ENCODE measurements at regions not wholly inside any gene's neighbourhood (a gene's known extent, or its start where the extent isn't known, plus 50 kb on each side); places are given as distances from the start of the nearest gene placed in this dataset.
"Not testable (repeated sequence)": the region's sequence is repeated elsewhere in the genome, so short reads cannot be mapped to it uniquely, and the experiment has no call there.

DNA sequence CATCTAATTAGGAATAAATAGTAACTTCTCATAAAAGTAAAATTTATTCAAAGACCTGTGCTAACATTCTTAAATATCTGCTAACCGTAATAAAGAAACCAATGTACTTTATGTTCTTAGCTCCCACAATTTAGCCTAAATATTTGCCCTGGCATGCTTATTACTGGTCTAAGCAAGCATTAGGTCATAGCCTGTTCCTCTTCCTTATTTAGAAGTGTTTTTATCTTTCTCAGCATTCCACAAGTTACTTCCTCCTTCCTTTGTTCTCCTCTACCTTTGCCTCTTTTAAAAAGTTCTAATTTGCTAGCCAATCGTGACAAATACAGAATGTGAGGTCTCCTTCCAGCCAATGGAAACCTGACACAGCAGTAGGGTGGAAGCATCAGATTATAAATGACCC, 173.3 kb downstream of the TEX13C start:
- not testable (repeated sequence) for TF ChIP-seq POLR2A (IDR thresholded peaks at IDR 0.05)
- TF ChIP-seq, protein P1, sequence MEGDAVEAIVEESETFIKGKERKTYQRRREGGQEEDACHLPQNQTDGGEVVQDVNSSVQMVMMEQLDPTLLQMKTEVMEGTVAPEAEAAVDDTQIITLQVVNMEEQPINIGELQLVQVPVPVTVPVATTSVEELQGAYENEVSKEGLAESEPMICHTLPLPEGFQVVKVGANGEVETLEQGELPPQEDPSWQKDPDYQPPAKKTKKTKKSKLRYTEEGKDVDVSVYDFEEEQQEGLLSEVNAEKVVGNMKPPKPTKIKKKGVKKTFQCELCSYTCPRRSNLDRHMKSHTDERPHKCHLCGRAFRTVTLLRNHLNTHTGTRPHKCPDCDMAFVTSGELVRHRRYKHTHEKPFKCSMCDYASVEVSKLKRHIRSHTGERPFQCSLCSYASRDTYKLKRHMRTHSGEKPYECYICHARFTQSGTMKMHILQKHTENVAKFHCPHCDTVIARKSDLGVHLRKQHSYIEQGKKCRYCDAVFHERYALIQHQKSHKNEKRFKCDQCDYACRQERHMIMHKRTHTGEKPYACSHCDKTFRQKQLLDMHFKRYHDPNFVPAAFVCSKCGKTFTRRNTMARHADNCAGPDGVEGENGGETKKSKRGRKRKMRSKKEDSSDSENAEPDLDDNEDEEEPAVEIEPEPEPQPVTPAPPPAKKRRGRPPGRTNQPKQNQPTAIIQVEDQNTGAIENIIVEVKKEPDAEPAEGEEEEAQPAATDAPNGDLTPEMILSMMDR (IDR thresholded peaks at IDR 0.05), result not testable (repeated sequence)
